ENCODE measurements at regions not wholly inside any gene's neighbourhood (a gene's known extent, or its start where the extent isn't known, plus 50 kb on each side); places are given as distances from the start of the nearest gene placed in this dataset.

GRCh38 chr20:41874658-41875057 lies 256.5 kb upstream of the CHD6 start:
- no peak overlapping the region for H3K4me3 ChIP-seq (replicated peaks; ENCODE audit: low read depth, low read length)
- DNase-seq (ENCODE audit: low read depth), result no peak
- TF ChIP-seq CTCF (IDR thresholded peaks at IDR 0.05; ENCODE audit: low read length, missing control alignments), result no peak

GRCh38 chr20:41872930-41873329 lies 254.8 kb upstream of the CHD6 start:
- no peak overlapping the region for H3K4me3 ChIP-seq (replicated peaks; ENCODE audit: low read depth, low read length)
- no peak for TF ChIP-seq CTCF (IDR thresholded peaks at IDR 0.05; ENCODE audit: low read length, missing control alignments)
- no peak for DNase-seq (ENCODE audit: low read depth)

- no peak for TF ChIP-seq CTCF (IDR thresholded peaks at IDR 0.05; ENCODE audit: low read length, missing control alignments)
- no peak overlapping the region for H3K4me3 ChIP-seq (replicated peaks; ENCODE audit: low read depth, low read length)
- DNase-seq (ENCODE audit: low read depth), result no peak
Measured at GRCh38 chr20:41870869-41871462, 252.8 kb upstream of the CHD6 start.

- no peak for TF ChIP-seq CTCF (IDR thresholded peaks at IDR 0.05; ENCODE audit: low read length, missing control alignments)
- H3K4me3 ChIP-seq (replicated peaks; ENCODE audit: low read depth, low read length), result no peak overlapping the region
- DNase-seq (ENCODE audit: low read depth), result no peak
Measured at GRCh38 chr20:41869261-41869660, 251.1 kb upstream of the CHD6 start.

GRCh38 chr20:41865938-41866337 lies 247.8 kb upstream of the CHD6 start:
- DNase-seq (ENCODE audit: low read depth), result no peak
- H3K4me3 ChIP-seq (replicated peaks; ENCODE audit: low read depth, low read length), result no peak overlapping the region
- TF ChIP-seq CTCF (IDR thresholded peaks at IDR 0.05; ENCODE audit: low read length, missing control alignments), result no peak

GRCh38 chr20:41862476-41862875 lies 244.3 kb upstream of the CHD6 start:
- H3K4me3 ChIP-seq (replicated peaks; ENCODE audit: low read depth, low read length), result no peak overlapping the region
- TF ChIP-seq CTCF (IDR thresholded peaks at IDR 0.05; ENCODE audit: low read length, missing control alignments), result no peak
- DNase-seq (ENCODE audit: low read depth), result no peak

GRCh38 chr20:41861772-41862422 lies 243.7 kb upstream of the CHD6 start:
- no peak for DNase-seq (ENCODE audit: low read depth)
- no peak overlapping the region for H3K4me3 ChIP-seq (replicated peaks; ENCODE audit: low read depth, low read length)
- no peak for TF ChIP-seq CTCF (IDR thresholded peaks at IDR 0.05; ENCODE audit: low read length, missing control alignments)

Data from fibroblast of pulmonary artery (primary cell).